ENCODE measurements at regions not wholly inside any gene's neighbourhood (a gene's known extent, or its start where the extent isn't known, plus 50 kb on each side); places are given as distances from the start of the nearest gene placed in this dataset.

DNA sequence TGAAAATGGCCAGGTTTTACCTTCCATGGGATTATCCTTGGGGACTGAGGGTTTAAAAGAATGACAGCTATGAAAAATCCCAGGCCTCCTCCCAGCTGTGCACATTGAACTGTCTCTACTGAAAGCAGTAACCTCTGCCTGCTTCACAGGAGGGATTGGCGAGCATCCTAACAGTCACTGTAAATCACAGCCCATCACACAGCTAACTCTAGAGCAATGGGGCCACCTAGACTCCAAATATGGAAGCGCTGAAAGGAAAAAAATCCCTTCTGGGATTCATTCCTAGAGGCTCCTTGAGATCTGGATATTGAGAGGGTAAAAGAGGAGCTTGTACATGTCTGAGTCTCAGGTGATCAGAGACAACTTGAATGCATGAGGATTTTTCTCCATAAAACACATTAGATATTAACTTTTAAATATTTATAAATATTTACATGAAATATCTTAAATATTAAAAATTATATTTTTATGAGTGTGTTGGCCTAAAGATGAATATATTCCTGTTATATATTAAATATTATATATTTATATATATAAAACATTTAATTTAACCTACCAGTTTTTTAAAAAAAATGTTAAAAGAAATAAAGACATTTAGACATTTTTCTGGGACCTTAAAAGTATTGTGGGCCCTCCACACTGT is 133.8 kb upstream of the SLC24A2 start:
- Histone ChIP-seq H3K4me3 (no peak overlapping the region), H3K4me1 (no peaks in the 10 kb centered on the region), H3K4me2 (no peak overlapping the region), H3K9me3 (no peaks in the 10 kb centered on the region), H3K27ac (no peak overlapping the region)
- FAIRE-seq = no peak
- ATAC-seq = peak; percentile 48 to 66
- CTCF ChIA-PET = interaction anchor here (0.6 to 1.7 kb wide), 13 partner anchors 8 to 1189 kb away, joined by 3 to 15 read pairs (median 3); no protein-coding TSS in a partner anchor
- POLR2A ChIA-PET = no interaction called here
- TF ChIP-seq BHLHE40 (IDR thresholded peaks at IDR 0.05; ENCODE audit: low read depth, low read length) = no peak
- TF ChIP-seq SMC3 (IDR thresholded peaks at IDR 0.05) = peak; percentile 25; the same call in 2 of the 3 replicates
- no peak for TF ChIP-seq RCOR1 (IDR thresholded peaks at IDR 0.05; ENCODE audit: low read depth, low read length)
- TF ChIP-seq FOSB (CRISPR knock-in tag; IDR thresholded peaks at IDR 0.05) = no peak
- TF ChIP-seq E2F6 (IDR thresholded peaks at IDR 0.05; ENCODE audit: borderline replicate concordance, low read depth) = no peak
- TF ChIP-seq JUNB (IDR thresholded peaks at IDR 0.05) = no peak
- TF ChIP-seq, protein P1, sequence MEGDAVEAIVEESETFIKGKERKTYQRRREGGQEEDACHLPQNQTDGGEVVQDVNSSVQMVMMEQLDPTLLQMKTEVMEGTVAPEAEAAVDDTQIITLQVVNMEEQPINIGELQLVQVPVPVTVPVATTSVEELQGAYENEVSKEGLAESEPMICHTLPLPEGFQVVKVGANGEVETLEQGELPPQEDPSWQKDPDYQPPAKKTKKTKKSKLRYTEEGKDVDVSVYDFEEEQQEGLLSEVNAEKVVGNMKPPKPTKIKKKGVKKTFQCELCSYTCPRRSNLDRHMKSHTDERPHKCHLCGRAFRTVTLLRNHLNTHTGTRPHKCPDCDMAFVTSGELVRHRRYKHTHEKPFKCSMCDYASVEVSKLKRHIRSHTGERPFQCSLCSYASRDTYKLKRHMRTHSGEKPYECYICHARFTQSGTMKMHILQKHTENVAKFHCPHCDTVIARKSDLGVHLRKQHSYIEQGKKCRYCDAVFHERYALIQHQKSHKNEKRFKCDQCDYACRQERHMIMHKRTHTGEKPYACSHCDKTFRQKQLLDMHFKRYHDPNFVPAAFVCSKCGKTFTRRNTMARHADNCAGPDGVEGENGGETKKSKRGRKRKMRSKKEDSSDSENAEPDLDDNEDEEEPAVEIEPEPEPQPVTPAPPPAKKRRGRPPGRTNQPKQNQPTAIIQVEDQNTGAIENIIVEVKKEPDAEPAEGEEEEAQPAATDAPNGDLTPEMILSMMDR (IDR thresholded peaks at IDR 0.05) = peak; percentile 43
- no peak for TF ChIP-seq FOXS1 (CRISPR knock-in tag; IDR thresholded peaks at IDR 0.05)
- TF ChIP-seq TP53 (CRISPR knock-in tag; IDR thresholded peaks at IDR 0.05) = no peak
- TF ChIP-seq, protein P2, sequence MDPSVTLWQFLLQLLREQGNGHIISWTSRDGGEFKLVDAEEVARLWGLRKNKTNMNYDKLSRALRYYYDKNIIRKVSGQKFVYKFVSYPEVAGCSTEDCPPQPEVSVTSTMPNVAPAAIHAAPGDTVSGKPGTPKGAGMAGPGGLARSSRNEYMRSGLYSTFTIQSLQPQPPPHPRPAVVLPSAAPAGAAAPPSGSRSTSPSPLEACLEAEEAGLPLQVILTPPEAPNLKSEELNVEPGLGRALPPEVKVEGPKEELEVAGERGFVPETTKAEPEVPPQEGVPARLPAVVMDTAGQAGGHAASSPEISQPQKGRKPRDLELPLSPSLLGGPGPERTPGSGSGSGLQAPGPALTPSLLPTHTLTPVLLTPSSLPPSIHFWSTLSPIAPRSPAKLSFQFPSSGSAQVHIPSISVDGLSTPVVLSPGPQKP (IDR thresholded peaks at IDR 0.05; ENCODE audit: low read depth, low read length) = no peak
- no peak for TF ChIP-seq NPAS2 (CRISPR knock-in tag; IDR thresholded peaks at IDR 0.05; ENCODE audit: borderline replicate concordance)
- TF ChIP-seq RAD21 (conservative IDR thresholded peaks at IDR 0.05 in 1 of 2, IDR thresholded peaks at IDR 0.05 in 1 of 2) = peak; percentile 64 to 72
- no peak for TF ChIP-seq KDM1A (IDR thresholded peaks at IDR 0.05; ENCODE audit: low read depth)
- no peak for TF ChIP-seq RNF2 (IDR thresholded peaks at IDR 0.05; ENCODE audit: borderline replicate concordance, low read depth)
- 8% methylated on average over 2 of the region's 2 CpGs for WGBS (ENCODE audit: missing lambda C conversion rate)
- peak; percentile 28 to 50 for DNase-seq (ENCODE audit: low read depth in 1 of 2, low spot score in 1 of 2)

GRCh38 chr9:19920401-19920800 is 131.6 kb upstream of the SLC24A2 start:
- TF ChIP-seq RARB (CRISPR knock-in tag; IDR thresholded peaks at IDR 0.05) (no peak), CHD2 (IDR thresholded peaks at IDR 0.05; ENCODE audit: low read length, partially characterized antibody) (no peak)
- H3K4me1 ChIP-seq = no peaks in the 10 kb centered on the region
- 14% methylated on average over 5 of the region's 6 CpGs for WGBS (ENCODE audit: missing lambda C conversion rate)
- H3K4me3 ChIP-seq = no peak overlapping the region
- H3K27ac ChIP-seq = no peak overlapping the region
- ChIA-PET CTCF (no interaction called here), POLR2A (no interaction called here)
- ATAC-seq = no peak
- H3K4me2 ChIP-seq = no peak overlapping the region
- no peaks in the 10 kb centered on the region for H3K9me3 ChIP-seq
- FAIRE-seq = no peak
- DNase-seq (ENCODE audit: low read depth in 1 of 2, low spot score in 1 of 2) = no peak

DNA sequence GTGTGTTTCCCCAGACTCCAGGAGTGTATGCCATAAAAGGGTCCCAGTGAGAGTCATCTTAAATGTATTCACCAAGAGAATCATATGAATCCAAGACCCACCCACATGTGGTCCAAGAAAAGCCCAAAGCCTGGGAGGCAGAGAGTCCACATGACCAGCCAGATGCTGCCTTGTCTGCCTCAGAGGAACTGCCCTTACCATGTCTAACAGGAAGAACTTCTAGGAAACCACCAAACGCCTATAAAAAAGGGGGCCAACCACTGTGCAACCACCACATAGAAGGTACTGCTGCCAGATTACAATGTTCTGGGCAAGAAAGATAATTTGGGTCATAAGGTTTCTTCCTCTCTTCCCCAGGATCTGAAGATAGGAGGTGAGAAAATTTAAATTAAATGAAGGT is 129.8 kb upstream of the SLC24A2 start:
- TF ChIP-seq EHF (CRISPR knock-in tag; IDR thresholded peaks at IDR 0.05) (no peak), EP300 (IDR thresholded peaks at IDR 0.05) (no peak), TP53 (CRISPR knock-in tag; IDR thresholded peaks at IDR 0.05) (no peak), MAFK (IDR thresholded peaks at IDR 0.05; ENCODE audit: partially characterized antibody) (no peak), PHF8 (IDR thresholded peaks at IDR 0.05; ENCODE audit: borderline replicate concordance, low read depth) (no peak), HEYL (CRISPR knock-in tag; IDR thresholded peaks at IDR 0.05) (no peak)
- ChIA-PET POLR2A (no interaction called here), CTCF (interaction anchor here (0.5 to 1.0 kb wide), 2 partner anchors 11 to 373 kb away, joined by 3 to 4 read pairs; no protein-coding TSS in a partner anchor)
- ATAC-seq (no peak), FAIRE-seq (no peak), DNase-seq (ENCODE audit: low read depth in 1 of 2, low spot score in 1 of 2) (no peak)
- Histone ChIP-seq H3K4me3 (no peak overlapping the region), H3K9me3 (no peaks in the 10 kb centered on the region), H3K4me2 (no peak overlapping the region), H3K27ac (no peak overlapping the region), H3K4me1 (no peaks in the 10 kb centered on the region)
- 0% methylated on average over 1 of the region's 1 CpG for WGBS (ENCODE audit: missing lambda C conversion rate)
